ENCODE measurements at regions not wholly inside any gene's neighbourhood (a gene's known extent, or its start where the extent isn't known, plus 50 kb on each side); places are given as distances from the start of the nearest gene placed in this dataset.

GRCh38 chr6:26230351-26230750, 134.6 kb upstream of the BTN3A2 start:
- no peak for TF ChIP-seq CTCF (IDR thresholded peaks at IDR 0.05; ENCODE audit: low read depth, low read length, missing control alignments)
- in situ Hi-C loops (cut with HindIII; ENCODE audit: low pct_ligation_motif_present, low sequenced_read_pairs): no loop called here
- Histone ChIP-seq H3K4me3 (ENCODE audit: low read depth, low read length) (no peak overlapping the region), H3K36me3 (replicated peaks) (no peaks in the 10 kb centered on the region), H3K27ac (no peak overlapping the region), H3K27me3 (replicated peaks) (no peaks in the 10 kb centered on the region)
- DNase-seq: no peak

- H3K27ac ChIP-seq: no peak overlapping the region
- H3K4me3 ChIP-seq (ENCODE audit: low read depth, low read length): no peak overlapping the region
- in situ Hi-C loops (cut with HindIII; ENCODE audit: low pct_ligation_motif_present, low sequenced_read_pairs): no loop called here
- no peaks in the 10 kb centered on the region for H3K36me3 ChIP-seq (replicated peaks)
- no peak for DNase-seq
- no peak for TF ChIP-seq CTCF (IDR thresholded peaks at IDR 0.05; ENCODE audit: low read depth, low read length, missing control alignments)
- H3K27me3 ChIP-seq (replicated peaks): no peaks in the 10 kb centered on the region
Measured at GRCh38 chr6:26231006-26231587, 133.9 kb upstream of the BTN3A2 start.

DNA sequence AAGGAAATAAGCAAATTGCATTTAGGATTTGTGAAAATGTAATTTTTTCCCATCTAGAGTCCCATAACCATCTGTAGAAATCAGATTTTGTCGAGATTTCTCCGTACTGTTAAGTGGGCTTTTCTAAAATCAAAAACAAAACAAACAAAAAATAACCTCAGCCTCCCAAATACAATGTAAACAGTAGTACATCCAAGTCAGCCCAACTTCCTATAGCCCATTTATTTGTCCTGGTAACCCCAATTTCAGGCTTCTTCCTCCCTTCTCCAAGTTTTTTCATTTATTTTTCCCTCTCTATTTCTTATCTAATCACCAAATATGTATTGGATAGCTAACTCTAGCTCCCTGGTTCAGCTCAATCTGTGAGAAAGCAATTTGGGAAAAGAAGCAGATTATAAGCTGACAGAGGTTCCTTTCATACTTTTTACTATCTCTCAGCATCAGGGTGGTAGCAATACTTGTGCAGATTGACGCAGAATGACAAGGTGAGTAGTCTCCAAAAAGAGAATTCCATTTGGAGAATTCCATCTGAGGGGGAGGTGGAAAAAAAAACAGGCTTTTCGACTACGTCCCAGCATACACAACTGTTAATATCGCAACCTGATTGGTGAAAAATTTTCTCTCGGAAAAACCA, 132.6 kb upstream of the BTN3A2 start:
- H3K27ac ChIP-seq: no peak overlapping the region
- in situ Hi-C loops (cut with HindIII; ENCODE audit: low pct_ligation_motif_present, low sequenced_read_pairs): no loop called here

DNA sequence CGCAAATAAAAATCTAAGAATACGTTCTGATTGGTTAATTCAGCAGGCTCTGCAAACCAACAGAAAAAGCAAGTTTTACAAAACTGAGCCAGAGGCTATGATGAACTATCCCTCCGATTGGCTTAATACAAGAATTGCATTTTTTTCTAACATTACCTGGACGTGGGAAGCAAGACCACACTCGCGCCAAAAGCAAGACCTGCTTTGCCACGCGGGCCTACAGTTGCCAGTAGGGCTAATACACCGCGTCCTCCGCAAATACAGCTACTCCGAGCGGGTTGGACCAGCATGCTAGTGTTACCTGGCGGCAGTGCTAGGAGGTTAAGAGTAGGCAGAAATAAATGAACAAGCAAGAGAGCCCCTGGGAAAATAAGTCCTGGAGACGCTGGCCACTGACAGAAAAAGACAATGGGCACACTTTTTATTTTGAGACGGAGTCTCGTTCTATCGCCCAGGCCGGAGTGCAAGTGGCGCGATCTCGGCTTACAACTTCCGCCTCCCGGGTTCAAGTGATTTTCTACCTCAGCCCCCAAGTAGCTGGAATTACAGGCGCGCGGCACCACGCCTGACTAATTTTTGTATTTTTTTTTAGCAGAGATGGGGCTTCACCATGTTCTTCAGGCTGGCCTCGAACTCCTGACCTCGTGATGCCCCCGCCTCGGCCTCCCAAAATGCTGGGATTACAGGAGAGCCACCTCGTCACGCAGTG, 131.9 kb upstream of the BTN3A2 start:
- in situ Hi-C loops (cut with HindIII; ENCODE audit: low pct_ligation_motif_present, low sequenced_read_pairs): no loop called here
- H3K27me3 ChIP-seq (replicated peaks): no peaks in the 10 kb centered on the region
- no peak overlapping the region for H3K27ac ChIP-seq
- H3K36me3 ChIP-seq (replicated peaks): no peaks in the 10 kb centered on the region
- DNase-seq: no peak
- peak overlapping the region; percentile 59 for H3K4me3 ChIP-seq (ENCODE audit: low read depth, low read length)
- no peak for TF ChIP-seq CTCF (IDR thresholded peaks at IDR 0.05; ENCODE audit: low read depth, low read length, missing control alignments)

More for the DNA sequence above, 132.6 kb upstream of the BTN3A2 start:
- no peaks in the 10 kb centered on the region for H3K27me3 ChIP-seq (replicated peaks)
- no peaks in the 10 kb centered on the region for H3K36me3 ChIP-seq (replicated peaks)
- TF ChIP-seq CTCF (IDR thresholded peaks at IDR 0.05; ENCODE audit: low read depth, low read length, missing control alignments): no peak
- no peak overlapping the region for H3K4me3 ChIP-seq (ENCODE audit: low read depth, low read length)
- no peak for DNase-seq

DNA sequence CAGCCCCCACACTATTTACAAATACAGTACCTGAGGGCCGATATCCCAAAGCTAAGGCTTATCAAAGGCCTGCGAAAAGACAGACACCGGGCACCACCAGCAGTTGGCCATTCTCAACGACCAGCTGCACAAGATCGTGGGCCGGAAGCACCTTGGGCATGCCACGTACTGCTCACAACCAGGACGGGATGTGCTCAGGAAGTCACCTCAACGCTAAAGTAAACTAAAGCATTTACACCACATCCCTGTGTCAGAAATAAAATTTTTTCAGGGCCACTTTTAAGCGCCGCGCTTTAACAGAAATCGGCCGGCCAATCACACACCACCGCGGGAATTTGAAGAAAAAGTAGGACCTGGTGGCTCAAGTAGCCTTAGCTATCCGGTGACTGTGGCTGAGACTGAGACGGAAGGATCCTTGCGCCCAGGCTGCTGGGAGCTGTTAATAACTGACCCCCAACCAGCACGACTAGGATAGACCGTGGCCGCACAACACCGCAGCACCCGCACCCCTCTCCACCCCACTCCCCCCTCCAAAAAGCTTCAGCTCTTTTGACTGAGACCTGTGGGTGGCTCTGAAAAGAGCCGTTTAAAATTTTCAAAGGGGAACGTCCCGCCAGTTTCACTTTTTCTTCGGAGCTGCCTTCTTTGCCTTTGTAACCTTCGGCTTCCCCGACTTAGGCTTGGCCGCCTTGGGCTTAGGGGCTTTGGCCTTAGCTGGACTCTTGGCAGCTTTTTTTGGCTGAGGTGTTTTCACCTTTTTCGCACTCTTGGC, 131.2 kb upstream of the BTN3A2 start:
- TF ChIP-seq CTCF (IDR thresholded peaks at IDR 0.05; ENCODE audit: low read depth, low read length, missing control alignments): no peak
- peak overlapping the region; percentile 59 for H3K4me3 ChIP-seq (ENCODE audit: low read depth, low read length)
- no peaks in the 10 kb centered on the region for H3K36me3 ChIP-seq (replicated peaks)
- in situ Hi-C loops (cut with HindIII; ENCODE audit: low pct_ligation_motif_present, low sequenced_read_pairs): no loop called here
- DNase-seq: no peak
- H3K27ac ChIP-seq: peak overlapping the region; percentile 47
- no peaks in the 10 kb centered on the region for H3K27me3 ChIP-seq (replicated peaks)
